ENCODE measurements at regions not wholly inside any gene's neighbourhood (a gene's known extent, or its start where the extent isn't known, plus 50 kb on each side); places are given as distances from the start of the nearest gene placed in this dataset.

DNA sequence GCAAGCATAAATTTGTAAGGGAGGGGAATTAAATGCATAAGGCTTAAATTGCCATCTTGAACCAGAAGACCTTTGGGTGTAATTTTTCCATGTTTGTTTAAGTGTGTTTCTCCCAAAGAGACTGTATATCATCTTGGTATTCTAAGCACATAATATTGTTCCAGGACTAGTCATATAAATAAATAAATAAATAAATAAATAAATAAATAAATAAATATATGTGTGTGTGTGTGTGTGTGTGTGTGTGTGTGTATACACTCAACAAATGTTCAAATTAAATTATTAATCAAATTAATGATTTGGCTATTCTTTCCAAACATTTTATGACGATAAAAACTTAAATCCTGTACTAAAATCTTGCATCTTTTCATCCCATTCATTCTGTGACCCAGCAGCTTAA is 867.8 kb upstream of the KLHL29 start:
- no peak for DNase-seq (ENCODE audit: low read depth)
- TF ChIP-seq, protein P1, sequence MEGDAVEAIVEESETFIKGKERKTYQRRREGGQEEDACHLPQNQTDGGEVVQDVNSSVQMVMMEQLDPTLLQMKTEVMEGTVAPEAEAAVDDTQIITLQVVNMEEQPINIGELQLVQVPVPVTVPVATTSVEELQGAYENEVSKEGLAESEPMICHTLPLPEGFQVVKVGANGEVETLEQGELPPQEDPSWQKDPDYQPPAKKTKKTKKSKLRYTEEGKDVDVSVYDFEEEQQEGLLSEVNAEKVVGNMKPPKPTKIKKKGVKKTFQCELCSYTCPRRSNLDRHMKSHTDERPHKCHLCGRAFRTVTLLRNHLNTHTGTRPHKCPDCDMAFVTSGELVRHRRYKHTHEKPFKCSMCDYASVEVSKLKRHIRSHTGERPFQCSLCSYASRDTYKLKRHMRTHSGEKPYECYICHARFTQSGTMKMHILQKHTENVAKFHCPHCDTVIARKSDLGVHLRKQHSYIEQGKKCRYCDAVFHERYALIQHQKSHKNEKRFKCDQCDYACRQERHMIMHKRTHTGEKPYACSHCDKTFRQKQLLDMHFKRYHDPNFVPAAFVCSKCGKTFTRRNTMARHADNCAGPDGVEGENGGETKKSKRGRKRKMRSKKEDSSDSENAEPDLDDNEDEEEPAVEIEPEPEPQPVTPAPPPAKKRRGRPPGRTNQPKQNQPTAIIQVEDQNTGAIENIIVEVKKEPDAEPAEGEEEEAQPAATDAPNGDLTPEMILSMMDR (IDR thresholded peaks at IDR 0.05; ENCODE audit: control insufficient read depth, extremely low read depth, insufficient read depth), result no peak
- H3K4me3 ChIP-seq (ENCODE audit: low read depth, low read length), result no peak overlapping the region

DNA sequence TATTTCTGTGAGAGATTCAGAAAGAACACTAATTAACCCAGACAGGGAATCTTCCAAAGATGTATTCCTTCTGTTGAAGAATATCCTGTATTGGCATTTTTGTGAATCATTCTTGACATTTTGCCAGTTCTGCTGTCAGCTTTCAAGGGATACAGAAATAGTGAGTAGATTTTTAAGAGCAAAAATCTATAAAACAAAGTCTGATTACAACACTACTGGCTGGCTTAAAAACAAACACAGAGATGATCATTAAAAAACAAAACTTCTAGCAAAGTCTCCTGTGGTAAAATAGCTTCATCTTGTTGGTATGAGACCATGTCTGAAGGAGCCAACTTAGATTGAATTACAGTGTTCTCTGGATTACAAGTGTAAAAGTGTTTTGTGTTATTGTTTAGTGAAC is 866.3 kb upstream of the KLHL29 start:
- TF ChIP-seq, protein P1 (IDR thresholded peaks at IDR 0.05; ENCODE audit: control insufficient read depth, extremely low read depth, insufficient read depth), result no peak
- no peak overlapping the region for H3K4me3 ChIP-seq (ENCODE audit: low read depth, low read length)
- no peak for DNase-seq (ENCODE audit: low read depth)

DNA sequence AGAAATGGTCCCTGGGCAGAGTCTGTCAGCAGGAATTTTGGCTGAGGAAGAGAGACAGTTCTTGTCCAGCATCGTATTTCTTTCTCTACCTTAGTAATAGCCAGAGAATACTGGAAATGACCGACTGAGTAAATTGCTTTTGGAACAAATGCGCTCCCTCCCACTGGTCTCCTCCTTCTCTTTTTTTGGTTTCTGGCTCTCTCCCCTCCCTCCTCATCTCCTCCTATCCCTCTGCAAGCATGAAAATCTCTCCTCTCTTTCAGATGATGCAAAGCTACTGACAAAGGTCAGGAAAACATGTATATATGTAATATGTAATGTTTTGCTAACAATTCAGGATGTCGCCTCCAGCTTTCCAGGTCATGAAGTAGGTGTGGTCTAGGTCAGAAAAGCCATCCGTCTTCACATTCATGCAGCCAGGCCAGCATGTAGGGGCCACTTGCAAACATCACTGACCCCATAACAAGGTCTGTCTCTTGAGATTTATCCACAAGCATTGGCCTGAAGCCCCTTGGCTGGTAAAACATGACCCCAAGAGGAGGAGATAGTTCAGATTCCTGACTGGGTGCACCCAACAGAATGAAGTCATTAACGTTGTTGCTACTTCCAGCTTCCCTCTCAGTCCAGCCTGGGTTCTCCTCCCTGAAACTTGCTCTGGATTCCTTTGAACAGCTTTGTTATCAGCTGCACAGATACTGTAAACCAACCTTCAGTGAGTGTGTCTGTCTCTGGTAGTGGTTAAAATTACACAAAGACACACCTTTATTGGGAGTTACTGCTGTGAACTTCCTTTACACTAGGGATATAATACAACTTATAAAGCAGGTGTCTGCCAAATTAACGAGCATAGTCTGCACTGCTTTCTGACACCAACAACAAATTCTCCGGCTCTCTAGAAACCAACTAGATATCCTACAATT is 864.4 kb upstream of the KLHL29 start:
- DNase-seq (ENCODE audit: low read depth), result no peak
- TF ChIP-seq, protein P1 (IDR thresholded peaks at IDR 0.05; ENCODE audit: control insufficient read depth, extremely low read depth, insufficient read depth), result no peak
- H3K4me3 ChIP-seq (ENCODE audit: low read depth, low read length), result no peak overlapping the region

DNA sequence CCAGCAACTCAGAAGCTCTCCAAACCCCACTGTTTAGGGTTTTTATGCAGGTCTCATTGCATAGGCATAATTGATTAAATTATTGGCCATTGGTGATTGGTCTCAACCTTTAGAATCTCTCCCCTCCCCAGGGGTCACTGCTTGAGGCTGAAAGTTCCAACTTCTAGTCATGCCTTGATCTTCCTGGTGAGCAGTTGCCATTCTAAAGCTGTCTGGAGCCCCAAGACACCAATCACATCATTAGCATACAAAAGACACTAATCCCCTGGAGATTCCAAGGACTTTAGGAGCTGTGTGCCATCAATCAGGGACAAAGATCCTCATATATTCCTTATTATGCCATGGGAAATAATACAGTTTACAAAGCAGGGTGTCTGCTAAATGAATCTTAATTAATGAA is 863.4 kb upstream of the KLHL29 start:
- no peak overlapping the region for H3K4me3 ChIP-seq (ENCODE audit: low read depth, low read length)
- no peak for DNase-seq (ENCODE audit: low read depth)
- TF ChIP-seq, protein P1 (IDR thresholded peaks at IDR 0.05; ENCODE audit: control insufficient read depth, extremely low read depth, insufficient read depth), result no peak

DNA sequence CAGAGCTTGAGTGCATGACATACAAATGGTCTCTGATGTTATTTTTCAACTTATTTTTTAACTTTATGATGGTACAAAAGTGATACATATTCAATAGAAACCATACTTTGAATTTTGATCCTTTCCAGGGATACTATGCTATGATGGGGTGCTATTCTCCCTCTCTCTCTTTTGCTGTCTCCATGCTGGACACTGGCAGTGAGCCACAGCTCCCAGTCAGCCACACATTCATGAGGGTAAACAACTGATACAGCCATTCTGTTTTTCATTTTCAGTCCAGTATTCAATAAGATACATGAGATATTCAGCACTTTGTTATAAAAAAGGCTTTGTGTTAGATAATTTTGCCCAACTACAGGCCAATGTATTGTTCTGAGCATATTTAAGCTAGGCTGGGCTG is 859.3 kb upstream of the KLHL29 start:
- DNase-seq (ENCODE audit: low read depth), result no peak
- no peak overlapping the region for H3K4me3 ChIP-seq (ENCODE audit: low read depth, low read length)
- TF ChIP-seq, protein P1 (IDR thresholded peaks at IDR 0.05; ENCODE audit: control insufficient read depth, extremely low read depth, insufficient read depth), result no peak

DNA sequence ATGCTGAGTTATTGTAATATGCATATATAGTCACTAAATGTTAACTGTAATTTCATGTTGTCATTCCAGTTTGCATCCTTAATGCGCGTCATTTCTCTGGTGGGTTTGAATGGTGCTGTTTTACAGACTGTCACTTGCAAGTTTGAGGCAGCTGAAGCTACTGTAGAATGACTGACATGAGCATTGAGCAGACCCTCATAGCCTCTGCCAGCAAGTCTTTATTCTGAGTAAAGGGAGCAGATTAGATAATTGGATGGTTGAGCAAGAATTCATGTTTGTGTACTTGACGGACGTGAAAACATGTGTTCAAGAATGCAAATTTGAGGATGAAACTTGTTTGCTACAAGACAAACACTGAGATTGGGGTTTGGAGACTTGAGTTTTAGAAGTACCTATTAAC is 854.8 kb upstream of the KLHL29 start:
- TF ChIP-seq, protein P1 (IDR thresholded peaks at IDR 0.05; ENCODE audit: control insufficient read depth, extremely low read depth, insufficient read depth), result no peak
- DNase-seq (ENCODE audit: low read depth), result no peak

DNA sequence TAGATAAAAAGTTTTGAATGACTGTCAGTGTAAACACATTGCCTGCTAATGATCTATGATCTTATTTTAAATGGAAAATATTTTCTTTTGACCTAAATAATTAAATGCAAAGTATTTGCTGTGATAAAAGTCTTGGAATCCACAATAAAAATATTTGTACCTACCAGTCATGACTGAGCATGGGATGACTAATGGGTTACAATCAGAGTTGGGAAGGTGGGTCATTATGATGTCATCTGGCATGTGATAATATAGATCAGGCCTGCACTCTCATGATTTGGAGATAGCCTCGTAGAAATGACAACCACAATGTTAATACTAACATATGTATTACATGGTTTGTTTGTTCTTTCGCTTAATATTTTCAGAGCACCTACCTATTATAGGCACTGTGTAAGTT is 848.8 kb upstream of the KLHL29 start:
- TF ChIP-seq, protein P1 (IDR thresholded peaks at IDR 0.05; ENCODE audit: control insufficient read depth, extremely low read depth, insufficient read depth), result no peak
- no peak for DNase-seq (ENCODE audit: low read depth)
- no peak overlapping the region for H3K4me3 ChIP-seq (ENCODE audit: low read depth, low read length)

More for the DNA sequence above, 854.8 kb upstream of the KLHL29 start:
- H3K4me3 ChIP-seq (ENCODE audit: low read depth, low read length), result no peak overlapping the region

Data from LNCaP clone FGC (cell line).